Lung (tissue), 11 donors: ENCODE measurements at regions not wholly inside any gene's neighbourhood (a gene's known extent, or its start where the extent isn't known, plus 50 kb on each side); places are given as distances from the start of the nearest gene placed in this dataset.

Experiments
- ATAC-seq: fragments of 200-7000 bp; cut with Tn5 transposase; one replicate; pipeline ENCODE4 v1.9.1; 2020; ENCODE audit warnings: moderate number of reproducible peaks; ENCODE audit not compliant: insufficient read depth, low FRiP score
- DNase-seq, 3 donors: peaks; one replicate each; pipeline ENCODE4 v3.0.0-alpha.2; 2013 to 2017
- H3K27ac ChIP-seq, 2 donors: one replicate each; pipeline ENCODE4 v1.5.1; 2013; ENCODE audit warnings: mild to moderate bottlenecking in 2 of 2, moderate library complexity in 2 of 2, control low read depth in 1 of 2, inconsistent platforms in 1 of 2, low read depth in 1 of 2, low read length in 1 of 2
- H3K27me3 ChIP-seq, 3 donors: one replicate each; pipeline ENCODE4 v1.5.1; 2013; ENCODE audit warnings: low read length in 2 of 3; ENCODE audit not compliant: control insufficient read depth in 3 of 3, insufficient read depth in 3 of 3
- H3K36me3 ChIP-seq, 4 donors: one replicate each; pipeline ENCODE4 v1.5.1; 2013; ENCODE audit warnings: low read length in 4 of 4, mild to moderate bottlenecking in 1 of 4, moderate library complexity in 1 of 4; ENCODE audit not compliant: control insufficient read depth in 4 of 4, insufficient read depth in 4 of 4
- H3K4me1 ChIP-seq, 5 donors: one replicate each; pipeline ENCODE4 v1.5.1; 2013; ENCODE audit warnings: low read length in 5 of 5, mild to moderate bottlenecking in 2 of 5, moderate library complexity in 1 of 5; ENCODE audit not compliant: control insufficient read depth in 5 of 5, insufficient read depth in 5 of 5
- H3K4me3 ChIP-seq: one replicate; pipeline ENCODE4 v1.5.1; 2013; ENCODE audit warnings: mild to moderate bottlenecking, control low read depth, moderate library complexity
- H3K9ac ChIP-seq, 2 donors: one replicate each; pipeline ENCODE4 v1.5.1; 2013; ENCODE audit warnings: low read length in 2 of 2, control low read depth in 1 of 2; ENCODE audit not compliant: insufficient read depth in 1 of 2
- H3K9me3 ChIP-seq, 4 donors: one replicate each; pipeline ENCODE4 v1.5.1; 2013; ENCODE audit warnings: low read length in 3 of 4, mild to moderate bottlenecking in 1 of 4, moderate library complexity in 1 of 4; ENCODE audit not compliant: control insufficient read depth in 4 of 4, insufficient read depth in 3 of 4
- WGBS, 2 donors: extraction: QIAGEN DNeasy Blood & Tissue Kit; methylation state at CpG; one replicate each; pipeline ENCODE4 v1.1.7; 2013; 5-methylcytosine and 5-hydroxymethylcytosine counted together
- TF ChIP-seq, protein P1 (sequence below): IDR thresholded peaks from 2 replicates; pipeline ENCODE4 v1.5.1; 2012; ENCODE audit warnings: mild to moderate bottlenecking; ENCODE audit errors: control extremely low read depth, extremely low read depth
- donor health status: control.
- donor health status: control.
- donor health status: Bipolar disorder and iron deficiency.
- donor health status: healthy.
- donor health status: DM: yes; HTN: yes; CAD: no.

GRCh38 chr2:19068206-19068605 is 290.2 kb downstream of the OSR1 start:
- Histone ChIP-seq H3K9me3 (no peaks in the 10 kb centered on the region), H3K4me1 (peaks cover 0 to 22% (median 3%) of the 10 kb centered on the region in 5 donors), H3K36me3 (no peaks in the 10 kb centered on the region), H3K27ac (no peak overlapping the region), H3K9ac (no peak overlapping the region), H3K27me3 (no peaks in the 10 kb centered on the region), H3K4me3 (no peak overlapping the region)
- no peak for DNase-seq
- TF ChIP-seq, protein P1, sequence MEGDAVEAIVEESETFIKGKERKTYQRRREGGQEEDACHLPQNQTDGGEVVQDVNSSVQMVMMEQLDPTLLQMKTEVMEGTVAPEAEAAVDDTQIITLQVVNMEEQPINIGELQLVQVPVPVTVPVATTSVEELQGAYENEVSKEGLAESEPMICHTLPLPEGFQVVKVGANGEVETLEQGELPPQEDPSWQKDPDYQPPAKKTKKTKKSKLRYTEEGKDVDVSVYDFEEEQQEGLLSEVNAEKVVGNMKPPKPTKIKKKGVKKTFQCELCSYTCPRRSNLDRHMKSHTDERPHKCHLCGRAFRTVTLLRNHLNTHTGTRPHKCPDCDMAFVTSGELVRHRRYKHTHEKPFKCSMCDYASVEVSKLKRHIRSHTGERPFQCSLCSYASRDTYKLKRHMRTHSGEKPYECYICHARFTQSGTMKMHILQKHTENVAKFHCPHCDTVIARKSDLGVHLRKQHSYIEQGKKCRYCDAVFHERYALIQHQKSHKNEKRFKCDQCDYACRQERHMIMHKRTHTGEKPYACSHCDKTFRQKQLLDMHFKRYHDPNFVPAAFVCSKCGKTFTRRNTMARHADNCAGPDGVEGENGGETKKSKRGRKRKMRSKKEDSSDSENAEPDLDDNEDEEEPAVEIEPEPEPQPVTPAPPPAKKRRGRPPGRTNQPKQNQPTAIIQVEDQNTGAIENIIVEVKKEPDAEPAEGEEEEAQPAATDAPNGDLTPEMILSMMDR: no peak
- WGBS, 2 donors: 54 to 85% methylated on average over 2 of the region's 2 CpGs
- no peak for ATAC-seq

DNA sequence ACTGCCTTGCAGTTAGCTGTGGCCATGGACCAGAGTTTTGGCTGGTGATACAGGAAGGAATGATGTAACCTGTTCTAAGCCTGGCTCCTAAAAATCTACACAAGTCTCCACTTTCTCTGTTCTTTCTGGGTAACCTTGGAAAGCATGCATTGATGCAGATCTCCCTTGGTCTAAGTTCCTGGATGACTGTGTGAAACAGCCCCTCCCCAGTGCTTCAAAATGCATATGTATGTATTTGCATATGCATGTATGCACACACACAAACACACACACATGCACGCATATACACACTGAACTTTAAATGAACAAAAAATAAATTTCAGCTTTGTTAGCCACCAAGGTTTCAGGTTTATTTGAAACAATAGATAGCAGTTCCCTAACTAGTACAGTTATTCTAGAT is 296.1 kb downstream of the OSR1 start:
- no peaks in the 10 kb centered on the region for H3K36me3 ChIP-seq
- no peaks in the 10 kb centered on the region for H3K27me3 ChIP-seq
- 79 to 90% methylated on average over 1 of the region's 1 CpG for WGBS, 2 donors
- H3K4me1 ChIP-seq: peaks cover 0 to 5% (median 0%) of the 10 kb centered on the region in 5 donors
- no peaks in the 10 kb centered on the region for H3K9me3 ChIP-seq
- H3K9ac ChIP-seq: no peak overlapping the region
- TF ChIP-seq, protein P1: no peak
- H3K27ac ChIP-seq: no peak overlapping the region
- H3K4me3 ChIP-seq: no peak overlapping the region
- DNase-seq: no peak
- no peak for ATAC-seq

GRCh38 chr2:19059076-19059475 is 299.3 kb downstream of the OSR1 start:
- no peaks in the 10 kb centered on the region for H3K27me3 ChIP-seq
- no peak overlapping the region for H3K27ac ChIP-seq
- H3K9ac ChIP-seq: no peak overlapping the region
- H3K4me3 ChIP-seq: no peak overlapping the region
- no peaks in the 10 kb centered on the region for H3K36me3 ChIP-seq
- DNase-seq (no peak), ATAC-seq (no peak)
- WGBS, 2 donors: 46 to 71% methylated on average over 1 of the region's 1 CpG
- peaks cover 0 to 5% (median 0%) of the 10 kb centered on the region in 5 donors for H3K4me1 ChIP-seq
- no peaks in the 10 kb centered on the region for H3K9me3 ChIP-seq
- TF ChIP-seq, protein P1: no peak

DNA sequence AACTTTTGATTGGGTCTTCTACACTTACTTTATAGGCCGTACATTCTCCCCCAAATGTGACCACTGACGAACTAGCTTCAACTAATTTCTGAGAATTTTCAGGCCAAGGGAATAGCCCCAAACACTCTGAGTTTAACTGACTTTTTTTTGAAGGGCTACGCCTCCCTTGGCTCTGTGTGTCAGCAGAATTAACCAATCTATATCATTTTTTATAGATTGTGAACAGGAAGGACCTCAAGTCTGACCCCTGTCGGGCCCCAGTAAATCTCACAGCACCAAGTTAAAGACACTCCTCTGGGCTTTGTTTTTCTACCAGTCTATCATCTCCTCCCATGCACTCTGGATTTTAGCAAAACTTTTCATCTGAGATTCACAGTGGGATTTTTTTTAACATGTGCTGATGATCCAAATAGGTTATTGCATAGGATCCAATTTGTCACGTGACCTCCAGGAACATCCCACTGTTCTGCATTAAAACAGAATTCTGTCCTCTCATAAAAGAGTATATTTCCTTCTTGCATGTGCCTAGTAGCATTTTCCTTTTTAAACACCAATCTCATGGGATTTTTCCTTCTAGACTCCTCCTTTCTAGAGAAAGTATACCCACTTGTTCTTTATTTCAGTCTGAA is 307.1 kb downstream of the OSR1 start:
- TF ChIP-seq, protein P1: no peak
- H3K27ac ChIP-seq: no peak overlapping the region
- H3K4me1 ChIP-seq: peaks cover 0 to 13% (median 7%) of the 10 kb centered on the region in 5 donors
- no peak for DNase-seq
- no peaks in the 10 kb centered on the region for H3K27me3 ChIP-seq
- no peaks in the 10 kb centered on the region for H3K9me3 ChIP-seq
- WGBS, 2 donors: 89 to 91% methylated on average over 5 of the region's 5 CpGs
- no peak overlapping the region for H3K9ac ChIP-seq
- H3K4me3 ChIP-seq: no peak overlapping the region
- no peaks in the 10 kb centered on the region for H3K36me3 ChIP-seq
- ATAC-seq: no peak
